IMR-90 (cell line): ENCODE measurements at regions not wholly inside any gene's neighbourhood (a gene's known extent, or its start where the extent isn't known, plus 50 kb on each side); places are given as distances from the start of the nearest gene placed in this dataset.

ENCODE experiments used
- ATAC-seq: fragments of 200-7000 bp; cut with Tn5 transposase; 2 replicates; pipeline ENCODE4 v1.9.1; 2020; ENCODE audit warnings: low read depth, mild to moderate bottlenecking, moderate library complexity
- BruUV-seq: library from RNA; stranded (reverse); fragments of 400-500 nt; replicated peaks from 2 replicates; lab custom pipeline; 2021; lab: Mats Ljungman, UMichigan
- CTCF ChIA-PET: fragments of 300-600 bp; formaldehyde crosslinking; extraction: SDS; loops from one replicate; lab custom pipeline; 2021; ENCODE audit warnings: antibody characterized with exemption; lab: Yijun Ruan, JAX
- POLR2A ChIA-PET: fragments of 300-600 bp; sonication (Branson Sonifier 250); formaldehyde crosslinking; loops from one replicate; lab custom pipeline; 2022; ENCODE audit warnings: antibody characterized with exemption; ENCODE audit not compliant: unreplicated experiment; lab: Charles Lee
- DNase-seq: peaks from one replicate; pipeline ENCODE4 v3.0.0; 2013
- H2AFZ ChIP-seq: replicated peaks from 2 replicates; pipeline ENCODE3; 2013; ENCODE audit warnings: low read length, mild to moderate bottlenecking; ENCODE audit not compliant: poor library complexity
- H2AK5ac ChIP-seq: 2 replicates; pipeline ENCODE4 v1.6.1; 2013; ENCODE audit warnings: low read depth, low read length, inconsistent platforms
- H2AK9ac ChIP-seq: replicated peaks from 2 replicates; pipeline ENCODE3; 2013; ENCODE audit warnings: mild to moderate bottlenecking, low read depth, low read length, moderate library complexity; ENCODE audit not compliant: poor library complexity
- H2BK120ac ChIP-seq: 2 replicates; pipeline ENCODE4 v1.6.1; 2013; ENCODE audit warnings: low read depth, low read length, inconsistent platforms
- H2BK15ac ChIP-seq: 3 replicates; pipeline ENCODE4 v1.6.1; 2013; ENCODE audit warnings: low read depth, low read length, inconsistent platforms
- H2BK20ac ChIP-seq: 2 replicates; pipeline ENCODE4 v1.6.1; 2013; ENCODE audit warnings: low read depth, mild to moderate bottlenecking, inconsistent platforms, low read length, moderate library complexity
- H2BK5ac ChIP-seq: 2 replicates; pipeline ENCODE4 v1.6.1; 2013; ENCODE audit warnings: mild to moderate bottlenecking, low read depth, low read length, inconsistent platforms; ENCODE audit not compliant: poor library complexity, severe bottlenecking
- H3K14ac ChIP-seq: replicated peaks from 2 replicates; pipeline ENCODE4 v1.6.1; 2013; ENCODE audit warnings: low read depth, low read length, inconsistent platforms
- H3K18ac ChIP-seq: 2 replicates; pipeline ENCODE4 v1.6.1; 2013; ENCODE audit warnings: low read depth, low read length, control low read depth
- H3K23ac ChIP-seq: 2 replicates; pipeline ENCODE4 v1.6.1; 2013; ENCODE audit warnings: low read depth, low read length, inconsistent platforms
- H3K27ac ChIP-seq: 2 replicates; pipeline ENCODE4 v1.5.1; 2013; ENCODE audit warnings: mild to moderate bottlenecking, control low read depth, low read length; ENCODE audit not compliant: insufficient read depth
- H3K27me3 ChIP-seq: 2 replicates; pipeline ENCODE4 v1.6.1; 2013; ENCODE audit warnings: low read length; ENCODE audit not compliant: control insufficient read depth, insufficient read depth
- H3K36me3 ChIP-seq: 2 replicates; pipeline ENCODE4 v1.6.1; 2013; ENCODE audit warnings: low read length, mixed read lengths; ENCODE audit not compliant: control insufficient read depth, insufficient read depth
- H3K4ac ChIP-seq: 2 replicates; pipeline ENCODE4 v1.6.1; 2013; ENCODE audit warnings: low read depth, low read length, inconsistent platforms
- H3K4me1 ChIP-seq: 2 replicates; pipeline ENCODE4 v1.6.1; 2013; ENCODE audit warnings: low read length, mixed read lengths; ENCODE audit not compliant: control insufficient read depth, insufficient read depth
- H3K4me2 ChIP-seq: 2 replicates; pipeline ENCODE4 v1.6.1; 2013; ENCODE audit warnings: low read depth, mild to moderate bottlenecking, control low read depth, low read length, moderate library complexity
- H3K4me3 ChIP-seq: 2 replicates; pipeline ENCODE4 v1.5.1; 2013; ENCODE audit warnings: low read depth, mild to moderate bottlenecking, control low read depth, low read length, moderate library complexity; ENCODE audit not compliant: insufficient read depth
- H3K56ac ChIP-seq: 2 replicates; pipeline ENCODE4 v1.6.1; 2013; ENCODE audit warnings: low read length, inconsistent platforms; ENCODE audit not compliant: insufficient read depth; ENCODE audit errors: extremely low read depth
- H3K79me1 ChIP-seq, 2 experiments: 2 replicates each; pipeline ENCODE4 v1.6.1; 2013; ENCODE audit warnings: low read length in 2 of 2, inconsistent platforms in 1 of 2, low read depth in 1 of 2
- H3K9ac ChIP-seq: 2 replicates; pipeline ENCODE4 v1.6.1; 2013; ENCODE audit warnings: low read depth, low read length, control low read depth
- H3K9me1 ChIP-seq: 2 replicates; pipeline ENCODE4 v1.6.1; 2013; ENCODE audit warnings: low read length, inconsistent platforms; ENCODE audit not compliant: insufficient read depth
- H3K9me3 ChIP-seq: 2 replicates; pipeline ENCODE4 v1.6.1; 2013; ENCODE audit warnings: low read length; ENCODE audit not compliant: control insufficient read depth, insufficient read depth
- H4K20me1 ChIP-seq: 2 replicates; pipeline ENCODE4 v1.6.1; 2013; ENCODE audit warnings: low read length, inconsistent platforms; ENCODE audit not compliant: insufficient read depth
- H4K5ac ChIP-seq: 2 replicates; pipeline ENCODE4 v1.6.1; 2013; ENCODE audit warnings: mild to moderate bottlenecking, low read depth, low read length, control low read depth
- H4K8ac ChIP-seq, 2 experiments: 2 replicates each; pipeline ENCODE4 v1.6.1; 2013; ENCODE audit warnings: low read depth in 2 of 2, low read length in 2 of 2, control low read depth in 1 of 2, inconsistent platforms in 1 of 2
- H4K91ac ChIP-seq: 2 replicates; pipeline ENCODE4 v1.6.1; 2013; ENCODE audit warnings: low read depth, low read length, inconsistent platforms; ENCODE audit not compliant: insufficient read depth
- POLR2A ChIP-seq: IDR thresholded peaks from 2 replicates; pipeline ENCODE4 v1.6.1; 2012; ENCODE audit warnings: mild to moderate bottlenecking, low read depth, low read length
- WGBS, 2 experiments: methylation state at CpG; one replicate each; pipeline versions ENCODE4 v1.1.5 to v1.1.7; 2013; ENCODE audit warnings: missing lambda C conversion rate in 2 of 2; ENCODE audit not compliant: insufficient read length in 1 of 2; ENCODE audit errors: extremely low coverage in 2 of 2; 5-methylcytosine and 5-hydroxymethylcytosine counted together
- dilution Hi-C: fragments of 300-500 bp; cut with HindIII; formaldehyde crosslinking; loops from one replicate; pipeline ENCODE4 v1.14.3; 2018; ENCODE audit warnings: low sequenced_read_pairs; ENCODE audit not compliant: unreplicated experiment
- in situ Hi-C: fragments of 300-500 bp; cut with MboI; formaldehyde crosslinking; loops from 3 replicates; pipeline ENCODE4 v1.14.3; 2019; ENCODE audit warnings: low sequenced_read_pairs, inconsistent platforms, mixed read lengths
- intact Hi-C: fragments of 100-400 bp; cut with micrococcal nuclease; formaldehyde crosslinking; loops from 2 replicates; pipeline ENCODE4 v1.10.0; 2022

DNA sequence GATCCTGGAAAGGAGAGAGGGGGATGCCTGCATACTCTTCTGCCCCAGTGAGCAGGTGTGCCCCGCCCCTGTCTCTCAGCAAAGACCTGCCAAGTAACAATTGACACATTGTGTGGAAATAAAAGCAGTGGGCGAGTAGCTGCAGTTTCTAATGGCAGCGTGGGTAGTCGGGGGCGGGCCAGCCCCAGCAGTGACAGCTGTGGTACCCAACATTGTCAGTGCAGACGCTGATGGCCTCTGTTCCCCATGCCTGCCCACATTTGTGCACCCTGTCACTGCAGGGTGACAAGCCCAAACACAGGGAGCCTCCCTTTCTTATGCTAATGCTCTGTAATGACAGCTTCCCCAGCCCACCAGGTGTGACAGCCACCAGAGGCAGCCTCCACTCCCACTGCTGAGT lies 491.7 kb downstream of the DHX35 start:
- H3K79me1 ChIP-seq: no peaks in the 10 kb centered on the region
- in situ Hi-C loops: no loop called here
- CTCF ChIA-PET: no interaction called here

More for the DNA sequence above, 491.7 kb downstream of the DHX35 start:
- no peak overlapping the region for H2BK5ac ChIP-seq
- no peaks in the 10 kb centered on the region for H3K4me1 ChIP-seq
- H3K23ac ChIP-seq: no peak overlapping the region
- WGBS, 2 experiments: no CpG with 5 or more reads among the region's 6 CpGs
- POLR2A ChIA-PET: no interaction called here
- no peak overlapping the region for H2AFZ ChIP-seq
- H2BK120ac ChIP-seq: no peak overlapping the region
- no peaks in the 10 kb centered on the region for H3K27me3 ChIP-seq
- TF ChIP-seq POLR2A: no peak
- no peak overlapping the region for H3K4me2 ChIP-seq
- ATAC-seq (no peak), DNase-seq (no peak)
- no peak overlapping the region for H3K27ac ChIP-seq
- H3K4ac ChIP-seq: no peak overlapping the region
- H4K91ac ChIP-seq: no peak overlapping the region
- no TSS peak for BruUV-seq
- H2BK20ac ChIP-seq: no peak overlapping the region
- H2BK15ac ChIP-seq: no peak overlapping the region
- H3K18ac ChIP-seq: no peak overlapping the region
- H3K14ac ChIP-seq: no peak overlapping the region
- no peak overlapping the region for H4K5ac ChIP-seq
- H3K56ac ChIP-seq: no peak overlapping the region
- H2AK5ac ChIP-seq: no peak overlapping the region
- no peaks in the 10 kb centered on the region for H3K9me1 ChIP-seq
- H3K4me3 ChIP-seq: no peak overlapping the region
- peaks cover 9% of the 10 kb centered on the region for H3K9me3 ChIP-seq
- dilution Hi-C loops: no loop called here
- no peaks in the 10 kb centered on the region for H3K36me3 ChIP-seq
- no peaks in the 10 kb centered on the region for H4K20me1 ChIP-seq
- H2AK9ac ChIP-seq: no peak overlapping the region
- no peak overlapping the region for H3K9ac ChIP-seq
- no peak overlapping the region for H4K8ac ChIP-seq
- intact Hi-C loops: no loop called here
